ENCODE measurements at regions not wholly inside any gene's neighbourhood (a gene's known extent, or its start where the extent isn't known, plus 50 kb on each side); places are given as distances from the start of the nearest gene placed in this dataset.

DNA sequence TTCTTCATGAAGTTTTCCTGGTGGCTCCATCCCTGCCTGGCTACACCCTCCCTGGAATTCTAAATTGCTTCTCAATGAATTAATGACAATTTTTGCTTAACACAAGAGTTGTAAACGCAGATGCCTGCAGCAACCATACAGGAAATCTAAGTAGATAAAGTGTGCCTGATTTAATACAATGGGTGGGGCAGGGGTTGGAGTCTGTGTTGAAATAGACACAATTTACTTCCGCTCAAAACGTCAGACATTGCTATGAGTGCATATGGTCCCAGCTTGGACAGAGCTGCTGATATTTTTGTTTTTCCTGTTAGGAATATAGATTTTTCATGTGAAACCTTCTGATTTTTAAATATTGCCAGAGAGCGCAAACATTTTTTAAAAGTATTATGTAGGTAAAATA is 1235.0 kb upstream of the SORCS1 start:
- no peak for TF ChIP-seq CREB1 (CRISPR knock-in tag; IDR thresholded peaks at IDR 0.05; ENCODE audit: low read depth)
- TF ChIP-seq, protein P1, sequence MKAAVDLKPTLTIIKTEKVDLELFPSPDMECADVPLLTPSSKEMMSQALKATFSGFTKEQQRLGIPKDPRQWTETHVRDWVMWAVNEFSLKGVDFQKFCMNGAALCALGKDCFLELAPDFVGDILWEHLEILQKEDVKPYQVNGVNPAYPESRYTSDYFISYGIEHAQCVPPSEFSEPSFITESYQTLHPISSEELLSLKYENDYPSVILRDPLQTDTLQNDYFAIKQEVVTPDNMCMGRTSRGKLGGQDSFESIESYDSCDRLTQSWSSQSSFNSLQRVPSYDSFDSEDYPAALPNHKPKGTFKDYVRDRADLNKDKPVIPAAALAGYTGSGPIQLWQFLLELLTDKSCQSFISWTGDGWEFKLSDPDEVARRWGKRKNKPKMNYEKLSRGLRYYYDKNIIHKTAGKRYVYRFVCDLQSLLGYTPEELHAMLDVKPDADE (IDR thresholded peaks at IDR 0.05): no peak
- TF ChIP-seq, protein P2, sequence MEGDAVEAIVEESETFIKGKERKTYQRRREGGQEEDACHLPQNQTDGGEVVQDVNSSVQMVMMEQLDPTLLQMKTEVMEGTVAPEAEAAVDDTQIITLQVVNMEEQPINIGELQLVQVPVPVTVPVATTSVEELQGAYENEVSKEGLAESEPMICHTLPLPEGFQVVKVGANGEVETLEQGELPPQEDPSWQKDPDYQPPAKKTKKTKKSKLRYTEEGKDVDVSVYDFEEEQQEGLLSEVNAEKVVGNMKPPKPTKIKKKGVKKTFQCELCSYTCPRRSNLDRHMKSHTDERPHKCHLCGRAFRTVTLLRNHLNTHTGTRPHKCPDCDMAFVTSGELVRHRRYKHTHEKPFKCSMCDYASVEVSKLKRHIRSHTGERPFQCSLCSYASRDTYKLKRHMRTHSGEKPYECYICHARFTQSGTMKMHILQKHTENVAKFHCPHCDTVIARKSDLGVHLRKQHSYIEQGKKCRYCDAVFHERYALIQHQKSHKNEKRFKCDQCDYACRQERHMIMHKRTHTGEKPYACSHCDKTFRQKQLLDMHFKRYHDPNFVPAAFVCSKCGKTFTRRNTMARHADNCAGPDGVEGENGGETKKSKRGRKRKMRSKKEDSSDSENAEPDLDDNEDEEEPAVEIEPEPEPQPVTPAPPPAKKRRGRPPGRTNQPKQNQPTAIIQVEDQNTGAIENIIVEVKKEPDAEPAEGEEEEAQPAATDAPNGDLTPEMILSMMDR (conservative IDR thresholded peaks at IDR 0.05; ENCODE audit: low read depth in 2 of 2): no peak
- TF ChIP-seq, protein P3, sequence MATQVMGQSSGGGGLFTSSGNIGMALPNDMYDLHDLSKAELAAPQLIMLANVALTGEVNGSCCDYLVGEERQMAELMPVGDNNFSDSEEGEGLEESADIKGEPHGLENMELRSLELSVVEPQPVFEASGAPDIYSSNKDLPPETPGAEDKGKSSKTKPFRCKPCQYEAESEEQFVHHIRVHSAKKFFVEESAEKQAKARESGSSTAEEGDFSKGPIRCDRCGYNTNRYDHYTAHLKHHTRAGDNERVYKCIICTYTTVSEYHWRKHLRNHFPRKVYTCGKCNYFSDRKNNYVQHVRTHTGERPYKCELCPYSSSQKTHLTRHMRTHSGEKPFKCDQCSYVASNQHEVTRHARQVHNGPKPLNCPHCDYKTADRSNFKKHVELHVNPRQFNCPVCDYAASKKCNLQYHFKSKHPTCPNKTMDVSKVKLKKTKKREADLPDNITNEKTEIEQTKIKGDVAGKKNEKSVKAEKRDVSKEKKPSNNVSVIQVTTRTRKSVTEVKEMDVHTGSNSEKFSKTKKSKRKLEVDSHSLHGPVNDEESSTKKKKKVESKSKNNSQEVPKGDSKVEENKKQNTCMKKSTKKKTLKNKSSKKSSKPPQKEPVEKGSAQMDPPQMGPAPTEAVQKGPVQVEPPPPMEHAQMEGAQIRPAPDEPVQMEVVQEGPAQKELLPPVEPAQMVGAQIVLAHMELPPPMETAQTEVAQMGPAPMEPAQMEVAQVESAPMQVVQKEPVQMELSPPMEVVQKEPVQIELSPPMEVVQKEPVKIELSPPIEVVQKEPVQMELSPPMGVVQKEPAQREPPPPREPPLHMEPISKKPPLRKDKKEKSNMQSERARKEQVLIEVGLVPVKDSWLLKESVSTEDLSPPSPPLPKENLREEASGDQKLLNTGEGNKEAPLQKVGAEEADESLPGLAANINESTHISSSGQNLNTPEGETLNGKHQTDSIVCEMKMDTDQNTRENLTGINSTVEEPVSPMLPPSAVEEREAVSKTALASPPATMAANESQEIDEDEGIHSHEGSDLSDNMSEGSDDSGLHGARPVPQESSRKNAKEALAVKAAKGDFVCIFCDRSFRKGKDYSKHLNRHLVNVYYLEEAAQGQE (IDR thresholded peaks at IDR 0.05; ENCODE audit: unreplicated experiment): no peak
- no peak for TF ChIP-seq EZH2 (IDR thresholded peaks at IDR 0.05; ENCODE audit: low read depth, unreplicated experiment)
- TF ChIP-seq EZH2phosphoT487 (IDR thresholded peaks at IDR 0.05; ENCODE audit: unreplicated experiment): no peak
- TF ChIP-seq POLR2AphosphoS5 (IDR thresholded peaks at IDR 0.05; ENCODE audit: low read depth): no peak
- TF ChIP-seq ZNF331 (CRISPR knock-in tag; IDR thresholded peaks at IDR 0.05; ENCODE audit: low read depth): no peak

Data from GM23338 (cell line).